Gastroesophageal sphincter (tissue), 3 donors: ENCODE measurements at regions not wholly inside any gene's neighbourhood (a gene's known extent, or its start where the extent isn't known, plus 50 kb on each side); places are given as distances from the start of the nearest gene placed in this dataset.

Experiments
- POLR2A ChIP-seq, 2 donors: fragments of 450-650 bp; IDR thresholded peaks; one replicate each; pipeline ENCODE4 v1.6.1; 2017; ENCODE audit warnings: antibody characterized with exemption in 2 of 2, mild to moderate bottlenecking in 2 of 2, moderate library complexity in 1 of 2
- POLR2AphosphoS5 ChIP-seq: sonication (generic); formaldehyde crosslinking; IDR thresholded peaks from one replicate; pipeline ENCODE4 v1.6.1; 2017; ENCODE audit warnings: antibody characterized with exemption
- TF ChIP-seq, protein P1 (sequence below), 4 experiments: fragments of 200-600 bp in 2 of 4; fragments of 450-650 bp in 2 of 4; sonication (generic) in 1 of 4; IDR thresholded peaks; one replicate each; pipeline ENCODE4 v1.5.1; 2017 to 2019; ENCODE audit warnings: antibody characterized with exemption in 4 of 4, mild to moderate bottlenecking in 2 of 4, moderate library complexity in 2 of 4

DNA sequence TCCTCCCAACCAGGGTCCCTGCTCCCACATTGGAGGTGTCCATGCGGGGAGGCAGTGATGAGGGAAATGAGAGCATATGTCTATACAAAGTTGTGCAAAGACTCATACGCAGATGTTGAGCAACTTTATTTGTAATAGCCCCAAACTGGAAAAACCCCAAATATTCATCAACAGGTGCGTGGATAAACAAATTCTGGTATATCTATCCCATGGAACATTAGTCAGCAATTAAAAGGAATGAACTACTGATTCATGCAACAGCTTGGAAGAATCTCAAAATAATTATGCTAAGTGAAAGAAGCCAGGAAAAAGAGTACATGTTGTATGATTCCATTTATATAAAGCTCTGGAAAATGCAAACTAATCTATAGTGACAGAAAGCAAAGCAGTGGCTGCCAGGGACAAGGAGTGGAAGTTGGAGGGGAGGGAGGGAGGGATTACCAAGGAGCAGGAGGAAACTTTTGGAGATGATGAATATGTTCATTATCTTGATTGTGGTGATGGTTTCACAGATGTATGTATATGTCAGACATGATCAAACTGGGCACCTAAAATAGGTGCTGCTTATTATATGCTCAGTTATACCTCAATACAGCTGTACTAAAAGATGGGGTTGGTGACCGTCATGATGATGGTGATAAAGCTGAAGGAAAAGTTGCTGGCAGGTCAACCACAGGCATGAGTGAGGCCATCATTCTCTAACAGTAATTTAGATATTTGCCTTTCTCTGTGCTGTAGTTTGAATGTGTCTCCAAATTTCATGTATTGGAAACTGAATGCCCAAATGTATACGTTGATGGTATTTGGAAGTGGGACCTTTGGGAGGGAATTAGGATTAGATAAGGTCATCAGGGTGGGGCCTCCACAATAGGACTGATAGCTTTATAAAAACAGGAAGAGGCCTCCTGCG lies 270.9 kb downstream of the CYP26B1 start:
- TF ChIP-seq, protein P1, sequence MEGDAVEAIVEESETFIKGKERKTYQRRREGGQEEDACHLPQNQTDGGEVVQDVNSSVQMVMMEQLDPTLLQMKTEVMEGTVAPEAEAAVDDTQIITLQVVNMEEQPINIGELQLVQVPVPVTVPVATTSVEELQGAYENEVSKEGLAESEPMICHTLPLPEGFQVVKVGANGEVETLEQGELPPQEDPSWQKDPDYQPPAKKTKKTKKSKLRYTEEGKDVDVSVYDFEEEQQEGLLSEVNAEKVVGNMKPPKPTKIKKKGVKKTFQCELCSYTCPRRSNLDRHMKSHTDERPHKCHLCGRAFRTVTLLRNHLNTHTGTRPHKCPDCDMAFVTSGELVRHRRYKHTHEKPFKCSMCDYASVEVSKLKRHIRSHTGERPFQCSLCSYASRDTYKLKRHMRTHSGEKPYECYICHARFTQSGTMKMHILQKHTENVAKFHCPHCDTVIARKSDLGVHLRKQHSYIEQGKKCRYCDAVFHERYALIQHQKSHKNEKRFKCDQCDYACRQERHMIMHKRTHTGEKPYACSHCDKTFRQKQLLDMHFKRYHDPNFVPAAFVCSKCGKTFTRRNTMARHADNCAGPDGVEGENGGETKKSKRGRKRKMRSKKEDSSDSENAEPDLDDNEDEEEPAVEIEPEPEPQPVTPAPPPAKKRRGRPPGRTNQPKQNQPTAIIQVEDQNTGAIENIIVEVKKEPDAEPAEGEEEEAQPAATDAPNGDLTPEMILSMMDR (IDR thresholded peaks at IDR 0.05): no peak
- TF ChIP-seq POLR2A (IDR thresholded peaks at IDR 0.05) (no peak), POLR2AphosphoS5 (no peak)
